HG02571 (cell line): ENCODE measurements at regions not wholly inside any gene's neighbourhood (a gene's known extent, or its start where the extent isn't known, plus 50 kb on each side); places are given as distances from the start of the nearest gene placed in this dataset.
A peak's percentile ranks its signal among the peaks of the same experiment; 100 is the strongest.
"Not testable (repeated sequence)": the region's sequence is repeated elsewhere in the genome, so short reads cannot be mapped to it uniquely, and the experiment has no call there.

Source experiments
- ATAC-seq: cut with Tn5 transposase; IDR thresholded peaks from one replicate; pipeline ENCODE4 v1.9.1; 2021; ENCODE audit warnings: mild to moderate bottlenecking, moderate library complexity; ENCODE audit not compliant: unreplicated experiment

- no peak for ATAC-seq
Measured at GRCh38 chr5:124001036-124001615, 489.1 kb downstream of the CSNK1G3 start.

DNA sequence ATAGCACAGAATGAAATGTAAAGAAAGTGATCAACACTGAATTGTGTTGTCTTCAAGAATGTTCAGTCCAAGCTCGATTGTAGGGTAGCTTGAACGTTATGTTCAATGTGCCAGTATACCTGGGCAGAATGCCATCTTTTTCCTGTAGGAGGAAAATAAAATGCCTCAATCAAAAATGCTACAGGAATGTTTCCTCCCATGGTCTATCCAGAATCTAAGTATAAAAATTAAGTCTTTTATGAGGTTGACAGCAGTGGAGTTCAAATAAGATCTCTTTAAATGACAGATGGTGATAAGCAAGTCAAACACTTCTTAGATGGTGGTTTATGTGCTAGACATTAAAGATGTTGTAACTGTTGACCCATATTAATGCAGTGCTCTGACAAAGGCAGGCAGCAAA, 488.6 kb downstream of the CSNK1G3 start:
- no peak for ATAC-seq

GRCh38 chr5:123997462-123998215, 485.7 kb downstream of the CSNK1G3 start:
- no peak for ATAC-seq

GRCh38 chr5:123997064-123997461, 485.1 kb downstream of the CSNK1G3 start:
- no peak for ATAC-seq

GRCh38 chr5:123992641-123993040, 480.7 kb downstream of the CSNK1G3 start:
- ATAC-seq: no peak

DNA sequence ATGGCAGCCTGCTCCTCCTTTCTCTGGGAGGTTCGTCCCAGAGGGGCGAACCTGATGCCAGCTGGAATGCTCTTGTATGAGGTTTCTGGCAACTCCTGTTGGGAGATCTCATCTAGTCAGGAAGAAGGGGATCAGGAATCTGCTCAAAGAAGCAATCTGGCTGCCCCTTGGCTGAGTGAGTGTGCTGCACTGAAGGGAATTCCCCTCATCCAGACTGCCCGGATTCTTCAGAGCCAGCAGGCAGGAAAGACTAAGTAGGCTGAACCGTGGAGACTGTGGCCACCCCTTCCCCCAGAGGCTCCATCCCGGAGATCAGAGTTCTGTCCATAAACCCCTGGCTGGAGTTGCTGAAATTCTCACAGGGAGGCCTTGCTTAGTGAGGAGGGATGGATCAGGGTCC, 476.0 kb downstream of the CSNK1G3 start:
- ATAC-seq: no peak

DNA sequence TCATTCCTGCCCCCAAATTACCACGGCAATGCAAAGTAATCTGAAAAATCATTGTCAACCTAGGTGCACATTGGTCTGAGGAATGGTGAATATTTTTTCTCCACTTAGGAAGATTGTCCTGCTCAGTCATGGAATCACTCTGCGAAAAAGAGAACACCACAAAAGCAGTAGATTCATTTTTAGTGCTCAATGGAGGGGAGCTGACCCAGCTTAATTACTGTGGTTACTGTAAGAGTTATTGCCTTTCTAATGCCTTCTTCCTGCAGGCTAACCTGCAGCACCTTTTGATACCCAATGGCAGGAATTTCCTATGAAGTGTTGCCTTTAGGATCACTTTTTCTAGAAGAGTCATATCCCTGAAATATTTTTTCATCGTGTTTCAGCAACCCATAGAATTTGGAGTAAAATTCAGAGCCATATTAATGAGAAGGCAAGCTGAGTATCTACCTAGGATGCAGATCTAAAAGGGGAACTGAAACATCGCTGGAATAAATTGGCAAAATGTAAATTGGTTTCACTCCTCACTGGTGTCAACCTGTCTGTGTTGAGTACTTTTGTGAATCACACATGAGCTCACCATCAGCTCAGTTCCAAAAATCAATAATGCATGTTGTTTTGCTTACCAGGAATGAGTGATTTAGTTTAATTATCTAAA, 464.5 kb downstream of the CSNK1G3 start:
- peak; percentile 62 for ATAC-seq

DNA sequence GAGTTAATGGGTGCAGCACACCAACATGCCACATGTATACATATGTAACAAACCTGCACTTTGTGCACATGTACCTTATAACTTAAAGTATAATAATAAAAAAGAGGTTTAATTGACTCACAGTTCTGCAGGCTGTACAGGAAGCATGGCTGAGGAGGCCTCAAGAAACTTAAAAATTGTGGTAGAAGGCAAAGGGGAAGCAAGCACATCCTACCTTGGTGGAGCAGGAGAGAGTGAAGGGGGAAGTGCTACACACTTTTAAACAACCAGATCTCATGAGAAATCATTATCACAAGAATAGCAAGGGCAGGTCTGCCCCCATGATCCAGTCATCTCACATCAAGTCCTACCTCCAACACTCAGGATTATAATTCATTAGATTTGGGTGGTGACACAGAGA, 463.5 kb downstream of the CSNK1G3 start:
- ATAC-seq: not testable (repeated sequence)

- no peak for ATAC-seq
Measured at GRCh38 chr5:123966781-123967180, 454.8 kb downstream of the CSNK1G3 start.

- ATAC-seq: no peak
Measured at GRCh38 chr5:123965626-123966025, 453.6 kb downstream of the CSNK1G3 start.

DNA sequence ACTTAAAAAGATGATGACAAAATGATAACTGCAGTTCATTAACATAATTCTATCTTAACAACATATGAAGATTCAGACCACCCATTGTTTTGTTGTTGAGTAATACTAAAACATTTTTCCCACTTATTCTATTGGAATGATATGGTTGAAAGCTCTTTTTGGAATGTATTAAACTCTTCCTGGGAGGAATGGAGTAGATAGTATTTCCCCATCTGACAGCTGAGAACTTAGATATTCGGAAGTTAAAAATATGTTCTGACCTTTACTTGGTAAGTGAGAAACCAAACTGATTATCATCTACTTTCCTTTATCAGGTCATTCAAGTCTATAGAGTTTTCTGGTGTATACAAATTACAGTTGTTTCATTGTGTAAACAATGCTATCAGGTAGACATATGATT, 452.9 kb downstream of the CSNK1G3 start:
- no peak for ATAC-seq

DNA sequence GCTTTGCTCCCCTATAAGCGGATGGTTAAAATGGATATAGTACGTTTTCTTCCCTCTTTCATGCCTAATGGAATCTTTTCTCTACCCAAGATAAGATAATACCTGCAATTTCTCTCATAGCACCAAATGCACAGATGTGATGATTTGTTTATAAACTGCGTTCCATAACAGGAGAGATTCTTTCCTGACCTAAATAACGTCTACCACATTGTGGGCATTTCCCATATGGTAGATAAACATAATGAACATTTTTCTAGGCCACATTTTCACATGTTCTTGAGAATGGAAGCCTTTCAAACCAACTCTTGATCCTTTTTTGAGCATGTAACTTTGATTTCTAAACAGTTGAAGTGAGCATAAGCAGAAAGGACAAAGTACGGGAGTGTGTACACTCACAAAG, 448.5 kb downstream of the CSNK1G3 start:
- ATAC-seq: no peak

- no peak for ATAC-seq
Measured at GRCh38 chr5:123951582-123951977, 439.6 kb downstream of the CSNK1G3 start.

DNA sequence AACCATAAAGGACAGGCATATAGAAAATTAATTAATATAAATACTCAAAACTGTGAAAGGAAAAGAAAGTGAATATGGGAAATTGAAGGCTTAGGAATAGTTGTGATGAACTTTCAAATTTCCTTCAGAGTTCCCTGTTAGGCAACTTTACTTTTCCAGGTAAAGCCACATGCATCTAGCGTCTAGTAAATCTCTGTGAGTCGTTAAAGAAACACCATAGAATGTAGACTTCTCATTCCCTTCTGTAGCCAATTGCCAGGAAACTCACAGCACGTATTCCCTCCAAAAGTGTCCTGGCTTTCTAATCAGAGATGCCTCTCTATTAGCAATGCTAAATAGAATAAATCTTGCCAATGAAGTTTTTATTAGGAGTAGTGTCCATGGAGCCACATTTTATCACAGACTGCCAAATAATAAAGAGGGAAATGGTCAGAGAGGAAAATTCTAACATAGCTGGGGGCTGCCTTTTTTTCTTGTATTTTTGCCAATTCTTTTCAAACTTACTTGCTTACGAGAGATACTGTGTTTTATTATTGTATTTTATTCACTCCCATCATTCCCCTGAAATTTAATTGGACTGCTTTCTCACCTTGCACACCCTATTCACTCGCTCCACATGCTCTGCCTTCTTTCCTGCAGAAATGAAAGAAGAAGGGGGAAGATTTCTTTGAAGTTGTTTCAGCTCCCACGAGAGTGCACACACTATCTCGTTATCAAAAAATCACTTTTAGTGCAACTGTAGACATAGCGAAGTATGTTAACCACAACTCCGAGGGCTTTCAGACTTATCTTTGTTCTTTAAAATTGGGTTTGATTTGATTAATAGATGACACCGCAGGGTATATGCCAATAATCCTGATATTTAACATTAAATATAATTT, 439.0 kb downstream of the CSNK1G3 start:
- no peak for ATAC-seq

GRCh38 chr5:123949807-123950340, 437.9 kb downstream of the CSNK1G3 start:
- no peak for ATAC-seq

DNA sequence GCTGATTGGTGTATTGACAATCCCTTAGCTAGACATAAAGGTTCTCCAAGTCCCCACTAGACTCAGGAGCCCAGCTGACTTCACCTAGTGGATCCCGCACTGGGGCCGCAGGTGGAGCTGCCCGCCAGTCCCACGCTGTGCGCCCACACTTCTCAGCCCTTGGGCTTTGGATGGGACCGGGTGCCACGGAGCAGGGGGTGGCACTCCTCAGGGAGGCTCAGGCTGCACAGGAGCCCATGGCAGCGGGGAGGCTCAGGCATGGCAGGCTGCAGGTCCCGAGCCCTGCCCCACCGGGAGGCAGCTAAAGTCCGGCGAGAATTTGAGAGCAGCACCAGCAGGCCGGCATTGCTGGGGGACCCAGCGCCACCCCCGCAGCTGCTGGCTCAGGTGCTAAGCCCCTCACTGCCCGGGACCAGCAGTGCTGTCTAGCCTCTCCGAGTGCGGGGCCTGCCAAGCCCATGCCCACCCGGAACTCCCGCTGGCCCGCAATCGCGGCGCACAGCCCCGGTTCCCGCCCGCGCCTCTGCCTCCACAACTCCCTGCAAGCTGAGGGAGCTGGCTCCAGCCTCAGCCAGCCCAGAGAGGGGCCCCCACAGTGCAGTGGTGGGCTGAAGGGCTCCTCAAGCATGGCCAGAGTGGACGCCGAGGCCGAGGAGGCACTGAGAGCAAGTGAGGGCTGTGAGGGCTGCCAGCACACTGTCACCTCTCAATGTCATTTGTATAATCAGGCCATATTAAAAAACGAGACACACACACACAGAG, 437.2 kb downstream of the CSNK1G3 start:
- no peak for ATAC-seq

- no peak for ATAC-seq
Measured at GRCh38 chr5:123947797-123948196, 435.8 kb downstream of the CSNK1G3 start.

DNA sequence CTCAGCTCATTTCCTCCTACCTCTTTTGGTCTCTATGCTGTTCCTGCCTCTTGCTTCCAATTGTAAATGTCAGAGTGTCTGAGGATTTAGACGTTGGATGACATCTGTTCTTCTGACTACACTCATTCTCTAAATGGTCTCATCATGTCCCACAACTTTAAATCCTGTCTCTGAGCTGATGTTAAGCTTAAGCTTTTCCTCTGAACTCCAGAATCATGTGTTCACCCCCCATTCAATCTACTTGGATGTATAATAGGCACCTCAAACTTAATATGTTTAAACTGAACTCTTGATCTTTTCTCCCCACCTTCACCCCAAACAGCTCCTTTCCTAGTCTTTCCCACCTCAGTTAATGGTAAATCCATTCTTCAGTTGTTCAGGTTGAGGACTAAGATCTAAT, 433.6 kb downstream of the CSNK1G3 start:
- ATAC-seq: no peak

- no peak for ATAC-seq
Measured at GRCh38 chr5:123943151-123943550, 431.2 kb downstream of the CSNK1G3 start.

DNA sequence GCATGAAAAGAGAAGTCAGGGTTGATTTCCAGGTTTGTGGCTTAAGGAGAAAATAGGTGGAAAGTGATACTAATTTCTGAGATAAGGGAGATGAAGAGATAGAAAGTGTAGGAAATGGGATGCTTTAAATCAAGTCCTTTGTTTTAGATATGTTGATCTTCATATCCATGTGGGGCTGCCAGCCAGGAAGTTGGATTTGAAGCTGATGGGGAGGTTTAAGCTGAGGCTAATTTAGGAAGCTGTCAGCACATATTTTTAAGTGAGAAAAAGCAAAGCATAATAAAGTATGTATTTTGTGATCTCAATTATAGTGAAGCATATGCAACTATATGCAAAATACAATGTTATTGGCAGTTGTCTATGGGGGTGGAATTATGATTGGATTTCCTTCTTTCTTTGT, 428.4 kb downstream of the CSNK1G3 start:
- no peak for ATAC-seq
